K562 (cell line): ENCODE measurements at regions not wholly inside any gene's neighbourhood (a gene's known extent, or its start where the extent isn't known, plus 50 kb on each side); places are given as distances from the start of the nearest gene placed in this dataset.

Source experiments
- EP300 ChIP-seq: IDR thresholded peaks from 2 replicates; pipeline ENCODE4 v1.6.1; 2012; ENCODE audit warnings: low read length, improper control_type of control experiment
- ZNF507 ChIP-seq: conservative IDR thresholded peaks from 2 replicates; pipeline ENCODE4 v1.6.1; 2017; ENCODE audit warnings: missing genetic modification characterization, missing compliant biosample characterization
- TF ChIP-seq, protein P1 (sequence below): fragments of 250-450 bp; sonication (Bioruptor Pico); IDR thresholded peaks from 2 replicates; pipeline ENCODE4 v1.5.0; 2022; ENCODE audit warnings: mild to moderate bottlenecking

GRCh38 chr16:8377864-8378263 lies 212.4 kb downstream of the TMEM114 start:
- TF ChIP-seq, protein P1, sequence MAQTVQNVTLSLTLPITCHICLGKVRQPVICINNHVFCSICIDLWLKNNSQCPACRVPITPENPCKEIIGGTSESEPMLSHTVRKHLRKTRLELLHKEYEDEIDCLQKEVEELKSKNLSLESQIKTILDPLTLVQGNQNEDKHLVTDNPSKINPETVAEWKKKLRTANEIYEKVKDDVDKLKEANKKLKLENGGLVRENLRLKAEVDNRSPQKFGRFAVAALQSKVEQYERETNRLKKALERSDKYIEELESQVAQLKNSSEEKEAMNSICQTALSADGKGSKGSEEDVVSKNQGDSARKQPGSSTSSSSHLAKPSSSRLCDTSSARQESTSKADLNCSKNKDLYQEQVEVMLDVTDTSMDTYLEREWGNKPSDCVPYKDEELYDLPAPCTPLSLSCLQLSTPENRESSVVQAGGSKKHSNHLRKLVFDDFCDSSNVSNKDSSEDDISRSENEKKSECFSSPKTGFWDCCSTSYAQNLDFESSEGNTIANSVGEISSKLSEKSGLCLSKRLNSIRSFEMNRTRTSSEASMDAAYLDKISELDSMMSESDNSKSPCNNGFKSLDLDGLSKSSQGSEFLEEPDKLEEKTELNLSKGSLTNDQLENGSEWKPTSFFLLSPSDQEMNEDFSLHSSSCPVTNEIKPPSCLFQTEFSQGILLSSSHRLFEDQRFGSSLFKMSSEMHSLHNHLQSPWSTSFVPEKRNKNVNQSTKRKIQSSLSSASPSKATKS (CRISPR knock-in tag), result no peak
- no peak for TF ChIP-seq ZNF507 (tag)
- TF ChIP-seq EP300, result no peak
